Mucosa of rectum (tissue), 2 donors: ENCODE measurements at regions not wholly inside any gene's neighbourhood (a gene's known extent, or its start where the extent isn't known, plus 50 kb on each side); places are given as distances from the start of the nearest gene placed in this dataset.

ENCODE experiments used
- H3K27ac ChIP-seq, 2 donors: one replicate each; pipeline ENCODE4 v1.7.0; 2013; ENCODE audit warnings: inconsistent platforms in 2 of 2, low read depth in 2 of 2, low read length in 2 of 2
- H3K27me3 ChIP-seq, 2 donors: one replicate each; pipeline ENCODE4 v1.7.0; 2013; ENCODE audit warnings: low read length in 2 of 2; ENCODE audit not compliant: control insufficient read depth in 2 of 2, insufficient read depth in 2 of 2
- H3K36me3 ChIP-seq, 2 donors: one replicate each; pipeline ENCODE4 v1.7.0; 2013; ENCODE audit warnings: low read length in 2 of 2; ENCODE audit not compliant: control insufficient read depth in 2 of 2, insufficient read depth in 2 of 2
- H3K4me1 ChIP-seq, 2 donors: one replicate each; pipeline ENCODE4 v1.7.0; 2013; ENCODE audit warnings: low read length in 2 of 2, mild to moderate bottlenecking in 1 of 2; ENCODE audit not compliant: control insufficient read depth in 2 of 2, insufficient read depth in 2 of 2
- H3K4me3 ChIP-seq, 2 donors: one replicate each; pipeline ENCODE4 v1.7.0; 2013; ENCODE audit warnings: low read length in 2 of 2
- H3K9ac ChIP-seq, 2 donors: one replicate each; pipeline ENCODE4 v1.7.0; 2013; ENCODE audit warnings: low read length in 2 of 2, low read depth in 1 of 2, mild to moderate bottlenecking in 1 of 2
- H3K9me3 ChIP-seq, 2 donors: one replicate each; pipeline ENCODE4 v1.7.0; 2013; ENCODE audit warnings: low read length in 2 of 2; ENCODE audit not compliant: control insufficient read depth in 2 of 2
- donor health status: healthy.
- donor health status: Normal muscosa, but diverticular disease.

GRCh38 chr2:114039677-114040076, 149.8 kb downstream of the ACTR3 start:
- no peak overlapping the region for H3K9ac ChIP-seq
- H3K27ac ChIP-seq = no peak overlapping the region
- no peaks in the 10 kb centered on the region for H3K27me3 ChIP-seq

GRCh38 chr2:114040826-114041225, 150.9 kb downstream of the ACTR3 start:
- Histone ChIP-seq H3K4me3 (no peak overlapping the region), H3K27me3 (no peaks in the 10 kb centered on the region), H3K4me1 (no peaks in the 10 kb centered on the region), H3K27ac (no peak overlapping the region), H3K9ac (no peak overlapping the region), H3K36me3 (no peaks in the 10 kb centered on the region), H3K9me3 (no peaks in the 10 kb centered on the region)

More at GRCh38 chr2:114039677-114040076, 149.8 kb downstream of the ACTR3 start:
- Histone ChIP-seq H3K4me3 (no peak overlapping the region), H3K4me1 (no peaks in the 10 kb centered on the region), H3K36me3 (no peaks in the 10 kb centered on the region), H3K9me3 (no peaks in the 10 kb centered on the region)

GRCh38 chr2:114044985-114045384, 155.1 kb downstream of the ACTR3 start:
- Histone ChIP-seq H3K4me3 (no peak overlapping the region), H3K27ac (no peak overlapping the region), H3K9me3 (no peaks in the 10 kb centered on the region), H3K9ac (no peak overlapping the region), H3K36me3 (no peaks in the 10 kb centered on the region), H3K27me3 (peaks cover 0 to 3% of the 10 kb centered on the region in 2 donors), H3K4me1 (no peaks in the 10 kb centered on the region)

- Histone ChIP-seq H3K27ac (no peak overlapping the region), H3K36me3 (no peaks in the 10 kb centered on the region), H3K4me1 (no peaks in the 10 kb centered on the region), H3K4me3 (no peak overlapping the region), H3K27me3 (peaks cover 0 to 3% of the 10 kb centered on the region in 2 donors), H3K9ac (no peak overlapping the region), H3K9me3 (no peaks in the 10 kb centered on the region)
Observed at GRCh38 chr2:114046373-114046772, 156.5 kb downstream of the ACTR3 start.

GRCh38 chr2:114046866-114047435, 157.1 kb downstream of the ACTR3 start:
- Histone ChIP-seq H3K4me3 (no peak overlapping the region), H3K27me3 (peaks cover 0 to 3% of the 10 kb centered on the region in 2 donors), H3K36me3 (no peaks in the 10 kb centered on the region), H3K9ac (no peak overlapping the region), H3K4me1 (no peaks in the 10 kb centered on the region), H3K27ac (no peak overlapping the region), H3K9me3 (no peaks in the 10 kb centered on the region)

GRCh38 chr2:114049280-114049679, 159.4 kb downstream of the ACTR3 start:
- no peaks in the 10 kb centered on the region for H3K36me3 ChIP-seq
- no peaks in the 10 kb centered on the region for H3K9me3 ChIP-seq
- H3K27ac ChIP-seq = no peak overlapping the region
- no peak overlapping the region for H3K4me3 ChIP-seq
- H3K4me1 ChIP-seq = no peaks in the 10 kb centered on the region
- no peak overlapping the region for H3K9ac ChIP-seq
- H3K27me3 ChIP-seq = peaks cover 0 to 3% of the 10 kb centered on the region in 2 donors

- no peak overlapping the region for H3K27ac ChIP-seq
- peaks cover 0 to 3% of the 10 kb centered on the region in 2 donors for H3K27me3 ChIP-seq
- no peak overlapping the region for H3K4me3 ChIP-seq
- H3K4me1 ChIP-seq = no peaks in the 10 kb centered on the region
- H3K9ac ChIP-seq = no peak overlapping the region
- no peaks in the 10 kb centered on the region for H3K9me3 ChIP-seq
- no peaks in the 10 kb centered on the region for H3K36me3 ChIP-seq
Observed at GRCh38 chr2:114049826-114050225, 159.9 kb downstream of the ACTR3 start.

- Histone ChIP-seq H3K4me1 (peaks cover 0 to 7% of the 10 kb centered on the region in 2 donors), H3K36me3 (no peaks in the 10 kb centered on the region), H3K27ac (no peak overlapping the region), H3K9ac (no peak overlapping the region), H3K4me3 (no peak overlapping the region), H3K27me3 (no peaks in the 10 kb centered on the region), H3K9me3 (no peaks in the 10 kb centered on the region)
Observed at GRCh38 chr2:114056294-114057143, 166.6 kb downstream of the ACTR3 start.

- Histone ChIP-seq H3K4me1 (peaks cover 0 to 7% of the 10 kb centered on the region in 2 donors), H3K9me3 (no peaks in the 10 kb centered on the region), H3K9ac (no peak overlapping the region), H3K4me3 (peak overlapping the region in 1 of 2 donors; percentile 46), H3K36me3 (no peaks in the 10 kb centered on the region), H3K27ac (no peak overlapping the region), H3K27me3 (no peaks in the 10 kb centered on the region)
Observed at GRCh38 chr2:114057638-114058037, 167.7 kb downstream of the ACTR3 start.

GRCh38 chr2:114061566-114062098, 171.7 kb downstream of the ACTR3 start:
- Histone ChIP-seq H3K36me3 (no peaks in the 10 kb centered on the region), H3K4me3 (no peak overlapping the region)

More at GRCh38 chr2:114061566-114062098, 171.7 kb downstream of the ACTR3 start:
- H3K27me3 ChIP-seq = no peaks in the 10 kb centered on the region
- no peak overlapping the region for H3K9ac ChIP-seq
- peaks cover 0 to 3% of the 10 kb centered on the region in 2 donors for H3K4me1 ChIP-seq
- no peak overlapping the region for H3K27ac ChIP-seq
- H3K9me3 ChIP-seq = no peaks in the 10 kb centered on the region
